Glomerular visceral epithelial cell (primary cell): ENCODE measurements at regions not wholly inside any gene's neighbourhood (a gene's known extent, or its start where the extent isn't known, plus 50 kb on each side); places are given as distances from the start of the nearest gene placed in this dataset.
A peak's percentile ranks its signal among the peaks of the same experiment; 100 is the strongest.

Source experiments
- DNase-seq: peaks from one replicate; pipeline ENCODE4 v3.0.0-alpha.2; 2016; ENCODE audit errors: extremely low spot score

- no peak for DNase-seq
These were observed 136.3 kb upstream of the MLIP start for GRCh38 chr6:53974941-53975340.

GRCh38 chr6:53975941-53976615 is 135.2 kb upstream of the MLIP start:
- DNase-seq = no peak

- DNase-seq = peak; percentile 42
These were observed 133.7 kb upstream of the MLIP start for GRCh38 chr6:53977551-53977950.

GRCh38 chr6:53979468-53980067 is 131.7 kb upstream of the MLIP start:
- DNase-seq = peak; percentile 58

- DNase-seq = peak; percentile 68
These were observed 128.7 kb upstream of the MLIP start for GRCh38 chr6:53982366-53983050.

GRCh38 chr6:53983301-53983700 is 127.9 kb upstream of the MLIP start:
- peak; percentile 25 for DNase-seq

GRCh38 chr6:53984163-53984562 is 127.1 kb upstream of the MLIP start:
- DNase-seq = peak; percentile 96

GRCh38 chr6:53984581-53984980 is 126.7 kb upstream of the MLIP start:
- no peak for DNase-seq

GRCh38 chr6:53985366-53985765 is 125.9 kb upstream of the MLIP start:
- DNase-seq = no peak

- DNase-seq = peak; percentile 69
These were observed 125.0 kb upstream of the MLIP start for GRCh38 chr6:53986165-53986720.

GRCh38 chr6:53986721-53987521 is 124.3 kb upstream of the MLIP start:
- no peak for DNase-seq

- DNase-seq = no peak
These were observed 123.7 kb upstream of the MLIP start for GRCh38 chr6:53987522-53987888.

- no peak for DNase-seq
These were observed 121.7 kb upstream of the MLIP start for GRCh38 chr6:53989504-53989903.

- no peak for DNase-seq
These were observed 118.7 kb upstream of the MLIP start for GRCh38 chr6:53992522-53992921.

- no peak for DNase-seq
These were observed 117.0 kb upstream of the MLIP start for GRCh38 chr6:53994201-53994600.

- no peak for DNase-seq
These were observed 115.3 kb upstream of the MLIP start for GRCh38 chr6:53995935-53996334.

- DNase-seq = no peak
These were observed 112.9 kb upstream of the MLIP start for GRCh38 chr6:53998303-53998702.

GRCh38 chr6:53999088-53999755 is 112.0 kb upstream of the MLIP start:
- no peak for DNase-seq

- no peak for DNase-seq
These were observed 109.1 kb upstream of the MLIP start for GRCh38 chr6:54002116-54002515.

GRCh38 chr6:54003316-54003715 is 107.9 kb upstream of the MLIP start:
- no peak for DNase-seq

GRCh38 chr6:54008589-54008988 is 102.7 kb upstream of the MLIP start:
- no peak for DNase-seq
